Body of pancreas (tissue), 4 donors: ENCODE measurements at regions not wholly inside any gene's neighbourhood (a gene's known extent, or its start where the extent isn't known, plus 50 kb on each side); places are given as distances from the start of the nearest gene placed in this dataset.

Experiments
- CTCF ChIP-seq, 7 experiments: fragments of 450-650 bp in 4 of 7; fragments of 200-600 bp in 3 of 7; sonication (generic) in 3 of 7; IDR thresholded peaks; one replicate each; pipeline ENCODE4 v1.5.1; 2016 to 2019; ENCODE audit warnings: antibody characterized with exemption in 7 of 7
- POLR2A ChIP-seq, 3 donors: fragments of 450-650 bp; IDR thresholded peaks; one replicate each; pipeline ENCODE4 v1.6.1; 2016; ENCODE audit warnings: antibody characterized with exemption in 3 of 3, mild to moderate bottlenecking in 2 of 3

GRCh38 chr22:27690599-27690998 is 111.0 kb downstream of the MN1 start:
- TF ChIP-seq CTCF (IDR thresholded peaks at IDR 0.05) = no peak
- TF ChIP-seq POLR2A (IDR thresholded peaks at IDR 0.05) = no peak
